CD4-positive, alpha-beta T cell treated with Interleukin-4 for 1 hour (primary cell): ENCODE measurements at regions not wholly inside any gene's neighbourhood (a gene's known extent, or its start where the extent isn't known, plus 50 kb on each side); places are given as distances from the start of the nearest gene placed in this dataset.

Source experiments
- DNase-seq, 2 donors: peaks; one replicate each; pipeline ENCODE4 v3.0.0-alpha.2; 2020 to 2022

- no peak for DNase-seq
These were observed 78.5 kb upstream of the STK17B start for GRCh38 chr2:196249860-196250259.

DNA sequence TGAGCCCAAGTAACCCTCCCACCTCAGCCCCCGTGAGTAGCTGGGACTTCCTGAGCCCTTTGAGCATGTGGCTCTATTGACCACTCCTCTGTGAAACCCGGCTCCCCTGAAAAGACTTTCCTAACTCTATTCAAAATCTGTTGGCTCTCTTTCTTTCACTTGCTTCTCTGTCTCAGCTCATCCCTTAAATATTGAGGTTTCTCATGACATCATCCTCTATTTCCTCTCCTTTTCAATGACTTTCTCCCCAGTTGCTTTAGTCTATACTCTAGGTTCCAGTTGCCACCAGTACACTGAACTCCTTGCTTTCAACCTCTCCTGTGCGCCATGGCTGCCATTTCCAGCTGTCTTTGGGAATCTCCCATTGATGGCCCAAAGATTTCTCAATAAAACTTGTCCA, 79.8 kb upstream of the STK17B start:
- DNase-seq: no peak

DNA sequence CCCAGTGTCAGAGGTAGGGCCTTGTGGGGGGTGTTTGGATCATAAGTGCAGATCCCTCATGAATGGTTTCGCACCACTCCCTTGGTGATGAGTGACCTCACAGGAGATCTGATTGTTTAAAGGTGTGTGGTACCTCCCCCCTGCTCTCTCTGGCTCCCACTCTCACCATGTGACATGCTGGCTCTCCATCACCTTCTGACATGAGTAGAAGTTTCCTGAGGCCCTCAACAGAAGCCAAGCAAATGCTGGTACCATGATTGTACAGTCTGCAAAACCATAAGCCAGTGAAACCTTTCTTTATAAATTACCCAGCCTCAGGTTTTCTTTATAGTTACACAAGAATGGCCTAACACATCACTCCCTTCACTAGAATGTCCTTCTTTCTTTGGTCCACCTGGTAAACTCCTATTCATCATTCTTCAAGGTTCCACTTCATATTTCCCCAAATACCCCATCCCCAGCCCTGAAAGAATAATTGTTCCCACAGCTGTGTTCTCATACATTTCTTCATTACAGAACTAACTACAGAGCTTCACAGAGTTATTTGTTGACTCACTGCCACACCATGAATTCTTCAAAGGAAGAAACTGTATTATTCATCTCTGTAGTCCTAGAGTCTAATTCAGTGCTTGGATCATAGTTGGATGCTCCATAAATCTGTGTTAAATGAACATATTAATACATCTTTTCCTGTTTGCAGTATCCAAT, 81.2 kb upstream of the STK17B start:
- no peak for DNase-seq

DNA sequence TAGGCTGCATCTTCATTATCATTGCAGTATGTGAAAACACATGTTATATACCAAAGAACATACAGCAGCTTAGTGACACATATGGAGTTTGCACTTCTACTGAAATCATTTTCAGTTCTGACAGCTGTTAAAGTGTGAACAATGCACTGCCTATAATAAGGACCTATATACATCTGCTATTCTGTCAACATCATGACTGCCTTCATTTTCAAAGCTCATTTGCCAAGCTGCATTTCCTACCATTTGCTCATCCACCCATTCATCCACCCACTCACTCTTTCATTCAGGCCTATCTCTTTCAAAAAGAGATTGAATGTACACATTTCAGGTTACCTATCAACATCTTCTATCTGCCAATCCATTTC, 81.7 kb upstream of the STK17B start:
- no peak for DNase-seq

GRCh38 chr2:196256585-196256984, 85.2 kb upstream of the STK17B start:
- no peak for DNase-seq

GRCh38 chr2:196257086-196257485, 85.7 kb upstream of the STK17B start:
- no peak for DNase-seq

GRCh38 chr2:196258407-196258806, 87.0 kb upstream of the STK17B start:
- no peak for DNase-seq

GRCh38 chr2:196259507-196260481, 88.4 kb upstream of the STK17B start:
- peak; percentile 48 to 74 for DNase-seq

DNA sequence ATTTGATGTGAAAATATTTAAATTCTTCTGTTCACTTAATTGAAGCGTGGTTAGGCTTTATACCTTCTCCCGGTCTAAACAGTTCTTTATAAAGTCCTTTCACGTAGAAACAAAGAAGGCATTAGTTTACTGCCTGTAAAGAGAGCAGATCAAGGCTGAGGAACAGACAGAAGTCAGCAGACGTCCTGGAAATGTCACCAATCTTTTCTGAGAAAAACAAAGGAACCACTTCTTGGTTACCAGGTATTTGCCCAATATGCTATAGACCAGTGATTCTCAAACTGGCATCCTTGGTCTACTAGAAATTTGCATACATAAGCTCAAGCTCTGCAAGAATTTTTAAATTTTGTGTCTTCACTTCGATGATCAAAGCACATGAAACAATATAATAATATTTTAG, 89.2 kb upstream of the STK17B start:
- DNase-seq: peak; percentile 48 to 83

- DNase-seq: peak in 1 of 2 donors; percentile 41
These were observed 91.2 kb upstream of the STK17B start for GRCh38 chr2:196262606-196263005.

- peak; percentile 85 to 93 for DNase-seq
These were observed 91.9 kb upstream of the STK17B start for GRCh38 chr2:196263181-196263747.

GRCh38 chr2:196266351-196266750, 95.0 kb upstream of the STK17B start:
- no peak for DNase-seq

- DNase-seq: no peak
These were observed 95.5 kb upstream of the STK17B start for GRCh38 chr2:196266855-196267254.

- DNase-seq: peak in 1 of 2 donors; percentile 46
These were observed 96.6 kb upstream of the STK17B start for GRCh38 chr2:196268025-196268424.

DNA sequence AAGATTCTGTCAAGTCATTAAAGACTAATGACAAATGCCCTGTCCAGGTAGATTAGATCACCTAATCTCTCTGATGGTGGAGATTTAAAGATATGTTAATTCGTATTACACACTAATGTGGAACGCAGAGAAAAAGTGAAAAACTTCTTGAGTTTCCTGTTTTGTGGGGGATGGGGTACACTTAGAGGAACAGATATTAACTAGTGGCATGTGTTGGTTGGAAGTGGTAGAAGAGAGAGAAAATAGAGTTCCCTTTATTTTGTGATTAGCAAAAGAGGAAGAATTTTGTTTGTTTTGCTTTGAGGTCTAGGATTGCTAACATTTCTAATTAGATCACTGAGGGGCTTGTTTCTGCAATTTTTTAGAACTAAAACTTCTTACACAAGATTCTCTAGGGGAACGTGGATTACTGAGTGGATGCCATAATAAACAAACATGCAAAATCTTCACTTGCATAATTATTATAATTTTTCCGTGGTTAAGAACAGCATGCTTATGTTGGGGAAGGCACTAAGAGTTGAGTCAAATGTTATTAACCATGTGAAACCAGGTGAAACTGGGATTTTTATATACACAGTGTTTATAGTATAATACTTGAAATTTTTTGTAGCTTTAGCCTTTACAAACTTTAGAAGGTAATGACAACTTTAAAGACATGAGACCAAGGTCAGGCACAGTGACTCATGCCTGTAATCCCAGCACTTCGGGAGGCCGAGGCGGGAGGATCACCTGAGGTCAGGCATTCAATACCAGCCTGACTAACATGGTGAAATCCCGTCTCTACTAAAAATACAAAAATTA, 97.4 kb upstream of the STK17B start:
- DNase-seq: peak in 1 of 2 donors; percentile 59

- no peak for DNase-seq
These were observed 100.4 kb upstream of the STK17B start for GRCh38 chr2:196271795-196272194.

DNA sequence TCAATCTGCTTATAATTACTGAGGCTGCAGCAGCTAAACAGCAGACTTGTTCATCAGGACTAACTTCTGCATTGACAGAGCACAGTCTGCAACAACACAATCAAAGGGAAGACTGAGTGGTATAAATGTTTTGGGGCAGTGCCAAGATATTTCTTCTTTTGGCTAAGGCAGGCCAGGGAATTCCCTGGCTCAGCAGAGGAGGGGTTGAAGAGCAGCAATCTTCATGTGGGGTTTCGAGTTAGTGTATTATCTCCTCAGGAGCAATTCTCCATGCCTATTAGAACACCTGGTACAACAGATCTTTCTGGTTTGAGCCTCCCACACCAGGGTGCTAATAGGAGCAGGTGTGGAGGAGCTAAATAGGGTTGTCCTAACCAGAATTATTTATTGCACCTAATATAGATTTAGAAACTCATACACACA, 103.0 kb upstream of the STK17B start:
- DNase-seq: peak; percentile 52 to 64

GRCh38 chr2:196275646-196276352, 104.4 kb upstream of the STK17B start:
- DNase-seq: peak; percentile 21 to 46

DNA sequence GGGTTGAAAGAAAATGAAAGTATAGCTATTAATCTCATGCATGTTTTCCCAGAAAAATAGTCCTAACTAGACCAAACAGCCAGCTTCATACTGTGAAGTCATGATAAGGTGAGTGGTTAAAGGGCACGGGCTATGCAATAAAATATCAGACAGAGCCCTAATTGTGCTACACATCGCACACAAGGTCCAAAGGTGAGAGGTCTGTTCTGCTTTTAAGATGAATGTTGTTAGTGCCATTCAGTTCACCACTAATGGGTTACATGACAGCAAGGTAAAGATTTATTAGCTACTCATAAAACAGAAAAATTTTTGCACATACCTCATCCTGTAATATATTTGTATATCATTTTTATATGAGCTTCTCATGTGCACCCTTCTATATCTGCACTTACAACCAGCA, 105.0 kb upstream of the STK17B start:
- DNase-seq: no peak

DNA sequence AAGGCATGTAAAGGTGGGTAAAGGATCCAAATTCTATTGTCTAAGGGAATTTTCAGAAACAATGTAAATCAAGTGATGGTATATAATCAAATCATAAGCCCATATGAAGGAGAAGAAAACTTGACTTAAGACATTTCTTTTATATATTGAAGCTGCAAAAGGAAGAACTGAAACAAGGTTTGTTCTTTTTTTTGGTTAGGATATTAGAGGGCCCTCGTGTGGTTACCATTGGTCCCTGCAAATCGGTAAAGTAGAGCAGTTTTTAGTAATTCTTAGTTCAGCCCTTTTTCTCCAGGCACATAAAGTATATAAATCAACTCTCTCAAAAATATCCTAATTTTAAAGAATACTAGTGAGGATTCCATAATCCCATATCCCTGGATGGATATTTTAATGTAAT, 105.6 kb upstream of the STK17B start:
- peak; percentile 53 to 73 for DNase-seq

- DNase-seq: peak in 1 of 2 donors; percentile 23
These were observed 107.1 kb upstream of the STK17B start for GRCh38 chr2:196278491-196278911.

- no peak for DNase-seq
These were observed 108.2 kb upstream of the STK17B start for GRCh38 chr2:196279541-196279940.
